ENCODE measurements at regions not wholly inside any gene's neighbourhood (a gene's known extent, or its start where the extent isn't known, plus 50 kb on each side); places are given as distances from the start of the nearest gene placed in this dataset.

- Histone ChIP-seq H3K27me3 (ENCODE audit: insufficient read depth, poor library complexity, severe bottlenecking) (no peaks in the 10 kb centered on the region), H3K27ac (replicated peaks) (no peak overlapping the region), H3K4me3 (replicated peaks; ENCODE audit: insufficient read depth, low read length) (no peak overlapping the region)
- no peak for DNase-seq (ENCODE audit: low read depth in 1 of 2, low spot score in 1 of 2)
- TF ChIP-seq SPI1 (IDR thresholded peaks at IDR 0.05; ENCODE audit: borderline replicate concordance, low read depth) (no peak), GABPA (IDR thresholded peaks at IDR 0.05; ENCODE audit: low read depth) (no peak), REST (IDR thresholded peaks at IDR 0.05; ENCODE audit: insufficient replicate concordance, low read depth) (no peak), POLR2AphosphoS5 (IDR thresholded peaks at IDR 0.05; ENCODE audit: low read depth) (no peak), CTCF (IDR thresholded peaks at IDR 0.05; ENCODE audit: insufficient read depth, low read length) (no peak)
Measured at GRCh38 chr9:99398241-99398640, 176.2 kb downstream of the SEC61B start.

- no peak overlapping the region for H3K27ac ChIP-seq (replicated peaks)
- H3K4me3 ChIP-seq (replicated peaks; ENCODE audit: insufficient read depth, low read length) = no peak overlapping the region
- no peak for TF ChIP-seq SPI1 (IDR thresholded peaks at IDR 0.05; ENCODE audit: borderline replicate concordance, low read depth)
- no peak for TF ChIP-seq REST (IDR thresholded peaks at IDR 0.05; ENCODE audit: insufficient replicate concordance, low read depth)
- TF ChIP-seq GABPA (IDR thresholded peaks at IDR 0.05; ENCODE audit: low read depth) = no peak
- no peak for TF ChIP-seq POLR2AphosphoS5 (IDR thresholded peaks at IDR 0.05; ENCODE audit: low read depth)
- TF ChIP-seq CTCF (IDR thresholded peaks at IDR 0.05; ENCODE audit: insufficient read depth, low read length) = no peak
- DNase-seq (ENCODE audit: low read depth in 1 of 2, low spot score in 1 of 2) = no peak
- no peaks in the 10 kb centered on the region for H3K27me3 ChIP-seq (ENCODE audit: insufficient read depth, poor library complexity, severe bottlenecking)
Measured at GRCh38 chr9:99399474-99399873, 177.4 kb downstream of the SEC61B start.

- no peak overlapping the region for H3K4me3 ChIP-seq (replicated peaks; ENCODE audit: insufficient read depth, low read length)
- H3K27ac ChIP-seq (replicated peaks) = no peak overlapping the region
- DNase-seq (ENCODE audit: low read depth in 1 of 2, low spot score in 1 of 2) = no peak
- no peaks in the 10 kb centered on the region for H3K27me3 ChIP-seq (ENCODE audit: insufficient read depth, poor library complexity, severe bottlenecking)
- TF ChIP-seq POLR2AphosphoS5 (IDR thresholded peaks at IDR 0.05; ENCODE audit: low read depth) = no peak
- no peak for TF ChIP-seq SPI1 (IDR thresholded peaks at IDR 0.05; ENCODE audit: borderline replicate concordance, low read depth)
- no peak for TF ChIP-seq REST (IDR thresholded peaks at IDR 0.05; ENCODE audit: insufficient replicate concordance, low read depth)
- TF ChIP-seq GABPA (IDR thresholded peaks at IDR 0.05; ENCODE audit: low read depth) = no peak
Measured at GRCh38 chr9:99400184-99400731, 178.2 kb downstream of the SEC61B start.

Measured in HL-60 (cell line).